CD1c-positive myeloid dendritic cell (primary cell): ENCODE measurements at regions not wholly inside any gene's neighbourhood (a gene's known extent, or its start where the extent isn't known, plus 50 kb on each side); places are given as distances from the start of the nearest gene placed in this dataset.

Experiments used
- DNase-seq: peaks from one replicate; pipeline ENCODE4 v3.0.0-alpha.2; 2016; ENCODE audit errors: extremely low spot score

GRCh38 chr1:98330224-98330623 is 331.3 kb upstream of the SNX7 start:
- no peak for DNase-seq

- DNase-seq = no peak
These were observed 332.7 kb upstream of the SNX7 start for GRCh38 chr1:98328855-98329254.

GRCh38 chr1:98327220-98327861 is 334.2 kb upstream of the SNX7 start:
- no peak for DNase-seq

GRCh38 chr1:98325646-98326440 is 335.7 kb upstream of the SNX7 start:
- DNase-seq = no peak

- peak; percentile 66 for DNase-seq
These were observed 337.6 kb upstream of the SNX7 start for GRCh38 chr1:98323906-98324358.

- peak; percentile 56 for DNase-seq
These were observed 338.1 kb upstream of the SNX7 start for GRCh38 chr1:98323388-98323787.

- DNase-seq = no peak
These were observed 338.6 kb upstream of the SNX7 start for GRCh38 chr1:98322966-98323365.

GRCh38 chr1:98322086-98322485 is 339.4 kb upstream of the SNX7 start:
- no peak for DNase-seq

GRCh38 chr1:98321191-98321590 is 340.3 kb upstream of the SNX7 start:
- no peak for DNase-seq

- DNase-seq = no peak
These were observed 345.1 kb upstream of the SNX7 start for GRCh38 chr1:98316286-98316905.

GRCh38 chr1:98315309-98315708 is 346.2 kb upstream of the SNX7 start:
- no peak for DNase-seq

- DNase-seq = no peak
These were observed 346.9 kb upstream of the SNX7 start for GRCh38 chr1:98314601-98315000.

GRCh38 chr1:98306517-98307089 is 354.9 kb upstream of the SNX7 start:
- DNase-seq = no peak

- no peak for DNase-seq
These were observed 356.2 kb upstream of the SNX7 start for GRCh38 chr1:98305362-98305761.

GRCh38 chr1:98304888-98305287 is 356.6 kb upstream of the SNX7 start:
- DNase-seq = no peak

- DNase-seq = no peak
These were observed 361.7 kb upstream of the SNX7 start for GRCh38 chr1:98299861-98300260.

GRCh38 chr1:98299313-98299712 is 362.2 kb upstream of the SNX7 start:
- DNase-seq = no peak

- no peak for DNase-seq
These were observed 363.2 kb upstream of the SNX7 start for GRCh38 chr1:98298319-98298718.

GRCh38 chr1:98296681-98297080 is 364.8 kb upstream of the SNX7 start:
- no peak for DNase-seq

GRCh38 chr1:98294127-98294526 is 367.4 kb upstream of the SNX7 start:
- DNase-seq = no peak

- no peak for DNase-seq
These were observed 368.5 kb upstream of the SNX7 start for GRCh38 chr1:98292994-98293393.

- no peak for DNase-seq
These were observed 368.5 kb upstream of the DPYD start for GRCh38 chr1:98289311-98289710.

GRCh38 chr1:98288494-98288893 is 367.7 kb upstream of the DPYD start:
- DNase-seq = no peak
